D341Med (cell line): ENCODE measurements at regions not wholly inside any gene's neighbourhood (a gene's known extent, or its start where the extent isn't known, plus 50 kb on each side); places are given as distances from the start of the nearest gene placed in this dataset.

Experiments used
- DNase-seq: peaks from one replicate; pipeline ENCODE4 v3.0.0; 2012; ENCODE audit warnings: low spot score

DNA sequence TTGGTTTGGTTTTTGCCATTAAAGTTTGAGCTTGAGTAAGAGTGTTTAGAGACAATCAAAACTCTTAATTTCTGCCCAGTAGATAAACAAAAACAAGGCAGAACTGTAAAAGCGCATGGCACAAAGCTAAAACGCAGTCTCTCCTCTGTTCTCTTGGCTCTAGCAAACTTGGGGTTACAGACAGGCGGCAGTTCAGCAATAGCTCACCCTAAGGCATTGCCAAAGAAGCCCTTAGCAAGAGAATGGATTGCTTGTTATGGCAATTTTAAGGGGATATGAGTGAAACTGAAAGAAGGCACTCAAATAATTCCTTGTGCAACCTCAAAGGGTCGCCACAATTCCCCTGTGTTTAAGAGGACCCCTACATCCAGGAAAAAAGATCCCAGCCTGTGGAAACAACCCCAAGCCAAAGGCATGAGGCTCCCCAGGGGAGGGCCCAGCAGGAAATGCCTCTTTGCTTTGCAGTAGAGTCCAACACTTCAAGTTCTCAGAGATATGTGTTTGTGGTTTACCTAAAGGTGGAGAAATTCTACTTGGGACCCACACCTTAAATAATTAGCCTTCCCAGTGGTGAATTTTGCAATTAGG lies 317.0 kb upstream of the MPDZ start:
- no peak for DNase-seq

DNA sequence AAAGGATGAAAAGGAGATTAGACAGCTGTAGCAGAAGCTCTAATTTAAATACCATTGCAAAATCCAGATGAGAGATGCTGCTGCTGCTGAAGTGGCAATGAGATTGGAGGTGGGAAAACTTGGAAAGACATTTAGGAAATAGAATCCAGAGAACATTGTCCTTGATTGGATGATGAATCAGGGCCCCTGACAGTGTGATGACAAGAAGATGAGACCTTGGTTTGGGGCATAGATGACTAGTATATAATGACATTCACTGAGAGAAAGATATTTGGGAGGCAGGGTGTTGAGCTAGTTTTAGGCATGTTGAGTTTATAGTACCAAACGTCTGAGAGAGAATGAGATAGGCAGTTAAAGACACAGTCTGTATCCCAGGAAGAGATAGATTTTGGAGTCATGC lies 311.5 kb upstream of the MPDZ start:
- no peak for DNase-seq

- DNase-seq = no peak
These were observed 309.7 kb upstream of the MPDZ start for GRCh38 chr9:13589034-13589737.

DNA sequence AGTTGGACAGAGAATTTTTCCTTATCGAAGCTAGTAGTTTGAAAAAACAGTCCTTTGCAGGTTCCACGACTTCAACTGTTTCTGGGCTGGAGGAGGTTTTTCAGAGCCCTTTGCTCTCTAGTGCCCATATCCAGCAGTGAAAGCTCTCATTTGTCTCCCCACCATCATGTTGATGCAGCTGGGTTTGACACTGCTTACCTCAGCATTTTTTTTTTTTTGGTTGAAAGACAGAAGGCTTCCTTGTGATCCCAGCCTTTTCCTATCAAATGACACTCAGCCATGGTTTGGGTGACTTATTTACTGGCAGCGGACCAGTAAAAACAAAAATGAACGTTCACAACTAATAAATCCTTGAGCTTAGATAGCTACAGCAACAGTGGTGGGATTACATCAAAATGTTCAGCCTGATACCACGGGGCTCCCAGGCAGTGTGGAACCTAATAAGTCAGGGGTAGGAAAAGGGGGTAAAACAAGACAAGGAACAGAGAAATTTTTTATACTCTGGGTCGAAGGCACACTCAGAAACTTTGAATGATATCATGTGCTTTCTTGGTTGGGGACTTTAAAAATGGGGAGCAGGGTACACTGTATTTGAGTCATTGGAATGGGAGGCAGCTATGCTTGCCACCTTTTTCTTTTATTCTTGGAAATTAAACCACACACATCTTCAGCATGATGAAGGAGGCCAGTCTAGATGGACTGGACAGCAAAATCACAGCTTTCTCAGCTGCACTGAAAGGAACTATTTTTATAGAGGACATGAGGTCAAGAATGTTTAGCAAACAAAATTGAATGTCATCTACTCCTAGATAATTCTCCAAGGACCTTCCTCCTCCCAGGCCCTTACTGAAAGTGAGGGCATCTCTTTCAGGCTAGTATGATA lies 308.9 kb upstream of the MPDZ start:
- no peak for DNase-seq

DNA sequence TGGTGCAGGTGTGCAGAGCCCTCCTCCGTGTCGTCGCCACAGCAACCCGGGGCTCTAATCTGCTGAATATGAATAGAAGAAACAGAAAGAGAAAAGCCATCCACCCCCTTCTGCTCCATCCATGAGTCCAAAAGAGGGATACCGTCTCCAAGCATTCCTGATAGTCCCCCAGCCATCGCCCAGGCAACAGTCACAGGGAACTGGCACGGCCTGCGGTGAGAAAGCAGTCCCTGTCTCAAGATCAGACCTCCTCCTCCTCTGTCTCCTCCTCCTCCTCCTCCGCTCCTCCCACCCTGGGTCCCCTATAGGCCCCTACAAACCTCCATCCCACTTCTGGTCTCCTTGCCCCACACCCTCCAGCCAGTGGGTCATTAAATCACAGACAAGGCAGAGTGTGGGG lies 308.1 kb upstream of the MPDZ start:
- no peak for DNase-seq

DNA sequence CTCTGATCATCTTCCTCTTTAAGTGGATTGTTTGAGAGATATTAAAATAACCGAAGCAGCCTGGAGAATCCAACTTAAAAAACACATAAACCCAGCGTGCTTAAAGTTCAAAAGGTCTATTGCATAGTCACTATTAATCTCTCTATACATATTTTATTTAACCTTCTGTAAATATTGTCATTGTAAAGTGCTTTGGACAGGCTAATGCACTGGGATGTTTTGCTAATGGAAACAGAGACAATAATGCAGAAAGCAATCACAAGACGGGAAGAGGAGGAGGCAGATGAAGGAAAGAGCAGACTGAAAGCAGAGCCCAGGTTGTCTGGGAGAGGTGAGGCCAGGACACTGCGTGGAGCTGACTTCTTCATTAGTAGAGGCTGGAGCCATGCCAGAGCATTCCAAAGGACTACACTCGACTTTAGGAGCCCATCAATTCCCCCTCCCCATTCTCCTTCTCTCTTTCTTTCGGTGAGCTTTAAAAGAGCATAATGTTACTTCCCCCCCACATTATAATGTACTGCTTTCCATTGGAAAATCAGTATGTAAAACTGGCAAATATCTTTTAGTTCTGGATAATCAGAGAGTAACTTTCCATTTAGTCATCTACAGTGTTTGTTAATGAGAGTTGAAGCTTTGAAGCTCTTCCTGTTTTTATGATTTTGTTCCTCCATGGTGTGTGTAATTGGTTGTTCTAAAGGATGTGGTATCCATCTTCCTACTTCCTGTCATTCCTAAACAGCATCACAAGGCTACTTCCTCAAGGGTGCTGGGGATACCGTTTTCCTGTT lies 307.3 kb upstream of the MPDZ start:
- no peak for DNase-seq

- no peak for DNase-seq
These were observed 301.3 kb upstream of the MPDZ start for GRCh38 chr9:13580760-13581159.

DNA sequence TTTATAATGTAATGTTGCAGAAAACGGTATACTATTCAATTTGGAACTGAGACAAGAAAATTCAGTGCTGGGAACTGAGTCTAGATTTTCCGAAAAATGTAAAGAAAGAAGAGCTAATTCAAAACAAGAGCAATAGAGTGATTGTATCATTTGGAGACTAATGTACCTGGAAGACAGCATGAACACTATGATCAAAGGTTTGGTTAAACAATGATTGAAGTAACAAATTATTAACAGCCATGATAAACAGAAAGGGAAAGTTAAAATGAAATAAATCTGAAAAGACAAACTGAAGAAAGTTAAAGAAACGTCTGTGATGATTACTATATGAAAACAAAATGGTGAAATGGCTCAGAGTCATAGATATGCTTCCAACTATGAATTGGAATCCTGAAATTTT lies 300.6 kb upstream of the MPDZ start:
- no peak for DNase-seq

GRCh38 chr9:13576101-13576500 lies 296.6 kb upstream of the MPDZ start:
- no peak for DNase-seq

DNA sequence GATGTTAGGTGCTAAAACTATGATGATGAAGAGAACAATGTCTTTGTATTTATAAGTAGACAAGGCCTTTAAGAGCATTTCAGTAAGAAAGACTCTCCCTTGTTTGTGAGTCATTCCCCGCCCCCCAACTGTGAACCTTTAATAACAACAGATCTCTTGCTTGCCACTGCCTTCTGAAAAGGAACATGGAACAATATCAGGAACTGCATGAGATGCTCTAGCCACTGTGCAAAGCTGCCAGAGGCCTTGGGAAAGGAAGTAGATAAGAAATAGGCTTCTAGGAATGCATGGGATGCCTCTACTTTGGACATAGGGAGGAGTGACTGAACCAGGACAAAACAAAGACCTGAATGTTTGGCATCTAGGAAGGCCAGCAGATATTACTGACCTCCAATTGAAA lies 296.1 kb upstream of the MPDZ start:
- no peak for DNase-seq

DNA sequence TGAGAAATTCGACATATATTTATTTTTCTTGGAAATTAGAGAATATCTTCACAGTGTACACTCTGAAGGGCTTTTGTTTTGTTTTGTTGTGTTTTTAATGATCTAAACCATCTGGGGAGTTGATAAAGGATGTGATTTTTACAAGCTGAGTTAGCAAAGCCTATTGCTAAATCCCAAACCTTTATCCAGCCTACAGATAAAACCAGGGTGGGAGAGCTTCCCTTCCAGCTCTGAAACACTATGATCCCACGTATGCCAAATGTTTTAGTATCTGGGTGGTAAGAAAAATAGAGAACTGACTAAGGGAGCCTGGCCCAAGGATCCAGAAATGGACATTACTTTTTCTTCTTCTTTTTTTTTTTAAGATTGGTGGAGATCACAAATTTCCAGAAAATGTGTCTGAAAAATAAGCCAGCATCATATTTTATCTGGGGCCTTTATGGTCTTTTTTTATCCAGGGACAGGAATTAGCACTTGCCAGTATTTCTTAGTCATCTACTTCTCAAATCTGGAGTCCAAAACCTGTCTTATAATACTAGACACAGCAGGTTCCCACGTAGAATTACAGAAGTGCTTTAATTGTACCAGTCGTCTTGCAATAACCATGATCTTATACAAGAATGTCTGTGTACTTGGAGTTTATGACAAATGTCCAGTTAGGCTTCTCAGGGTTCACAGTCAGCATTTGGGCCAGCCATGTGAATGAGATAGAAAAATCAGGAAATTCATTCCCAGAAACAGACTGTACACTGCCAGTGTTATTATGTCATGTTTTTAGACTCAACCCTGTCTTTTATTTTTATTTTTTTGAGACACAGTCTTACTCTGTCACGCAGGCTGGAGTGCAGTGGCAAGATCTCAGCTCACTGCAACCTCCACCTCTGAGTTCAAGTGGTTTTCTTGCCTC lies 290.8 kb upstream of the MPDZ start:
- DNase-seq = no peak

DNA sequence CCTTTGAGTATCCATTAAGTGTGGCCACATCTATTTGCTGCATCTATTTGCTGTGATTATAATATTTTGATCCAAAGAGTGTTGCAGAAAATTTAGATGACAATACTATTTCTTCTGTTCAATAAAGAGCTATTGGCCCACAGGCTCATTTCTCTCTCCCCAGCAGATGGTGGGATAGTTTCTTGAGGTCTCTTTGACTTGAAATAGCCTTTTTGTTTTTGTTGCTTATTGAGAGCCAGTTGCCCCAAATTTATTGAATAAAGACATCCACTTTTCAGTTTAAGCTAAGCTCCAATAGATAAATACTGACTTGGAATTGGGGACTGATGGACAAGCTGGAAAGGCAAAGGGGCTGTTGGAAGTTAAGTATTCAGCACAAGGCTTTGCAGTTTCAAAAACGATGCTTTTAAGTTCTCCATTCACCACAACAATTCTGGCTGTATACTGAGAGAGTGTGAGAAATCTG lies 290.1 kb upstream of the MPDZ start:
- DNase-seq = no peak

DNA sequence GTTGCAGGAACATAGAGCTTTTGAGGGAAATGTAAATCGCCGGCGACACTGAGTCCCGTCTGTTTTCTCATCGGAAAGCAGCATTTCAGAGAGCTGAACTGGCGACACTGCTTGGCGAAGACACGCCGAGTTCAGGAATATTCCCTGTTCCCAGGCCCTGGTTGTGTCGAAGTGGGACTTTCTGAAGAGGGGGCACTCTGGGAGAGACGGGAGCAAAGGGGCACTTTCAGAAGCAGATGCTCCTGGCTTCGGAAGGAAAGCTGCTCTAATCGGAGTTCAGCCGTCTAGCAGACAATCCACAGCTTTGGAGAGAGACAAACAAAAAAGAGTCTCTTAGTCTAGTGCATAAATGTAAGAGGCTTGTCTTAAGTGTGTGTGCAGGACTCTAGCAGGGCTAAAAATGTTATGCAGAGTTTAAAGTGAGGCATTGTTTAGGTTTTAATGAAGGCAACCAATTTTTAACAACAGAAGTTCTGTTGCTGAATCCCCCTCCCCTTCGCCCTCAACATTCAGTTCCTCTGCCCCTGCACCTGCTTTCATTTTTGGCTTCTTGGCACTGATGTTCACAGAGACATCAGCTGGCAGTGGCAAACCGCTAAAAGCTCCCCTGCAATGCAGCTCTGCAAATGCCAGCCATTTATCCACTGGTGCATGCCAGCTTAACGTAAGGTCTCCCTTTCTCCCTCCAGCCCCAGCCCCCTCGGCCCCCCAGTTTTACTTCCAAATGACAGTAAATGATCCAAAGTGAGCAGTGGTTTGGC lies 289.5 kb upstream of the MPDZ start:
- DNase-seq = peak; percentile 30

- DNase-seq = no peak
These were observed 288.9 kb upstream of the MPDZ start for GRCh38 chr9:13568405-13568804.

GRCh38 chr9:13567833-13568232 lies 288.3 kb upstream of the MPDZ start:
- DNase-seq = no peak

DNA sequence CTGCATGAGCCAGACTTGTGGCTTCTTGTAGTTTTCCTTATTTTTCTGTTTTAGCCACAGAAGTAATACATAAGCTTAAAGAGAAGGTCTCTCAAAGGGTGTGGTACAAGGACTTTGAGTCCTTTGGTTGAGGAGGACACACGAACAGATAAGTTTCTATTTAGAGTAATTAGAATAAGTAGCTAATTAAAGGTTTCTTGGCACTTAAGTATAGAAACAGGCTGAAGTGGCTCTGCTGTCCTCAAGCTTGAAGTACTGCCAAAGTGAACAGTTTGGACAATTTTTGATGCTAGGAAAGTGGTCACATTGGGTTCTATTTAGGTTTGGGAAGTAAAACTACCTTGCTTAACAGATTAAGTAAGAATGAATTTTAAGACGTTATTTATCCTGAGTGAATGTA lies 278.3 kb upstream of the MPDZ start:
- no peak for DNase-seq

GRCh38 chr9:13556656-13557055 lies 277.2 kb upstream of the MPDZ start:
- no peak for DNase-seq

DNA sequence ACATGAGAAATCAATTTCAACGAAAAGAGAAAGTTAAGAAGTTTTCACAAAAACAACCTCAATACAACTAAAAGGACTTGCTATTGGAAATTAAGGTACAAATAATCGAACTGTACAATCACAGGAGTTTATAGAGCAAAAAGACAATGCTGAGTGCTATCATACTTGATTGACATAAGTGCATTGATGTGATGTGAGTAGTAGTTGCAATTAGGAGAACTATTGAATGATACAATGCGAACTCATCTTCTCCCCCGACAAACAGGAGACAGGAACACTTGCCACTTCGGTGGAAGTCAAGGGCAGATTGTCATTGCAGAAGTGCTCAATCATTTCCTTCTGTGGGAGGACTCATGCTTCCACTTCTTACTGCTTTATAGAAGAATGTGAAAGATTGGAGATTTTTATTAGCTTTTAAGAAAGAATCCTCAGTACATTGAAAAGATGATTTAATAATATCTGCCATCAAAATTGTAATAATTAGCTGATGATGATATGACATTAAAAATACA lies 276.6 kb upstream of the MPDZ start:
- no peak for DNase-seq

- no peak for DNase-seq
These were observed 276.0 kb upstream of the MPDZ start for GRCh38 chr9:13555516-13555915.

DNA sequence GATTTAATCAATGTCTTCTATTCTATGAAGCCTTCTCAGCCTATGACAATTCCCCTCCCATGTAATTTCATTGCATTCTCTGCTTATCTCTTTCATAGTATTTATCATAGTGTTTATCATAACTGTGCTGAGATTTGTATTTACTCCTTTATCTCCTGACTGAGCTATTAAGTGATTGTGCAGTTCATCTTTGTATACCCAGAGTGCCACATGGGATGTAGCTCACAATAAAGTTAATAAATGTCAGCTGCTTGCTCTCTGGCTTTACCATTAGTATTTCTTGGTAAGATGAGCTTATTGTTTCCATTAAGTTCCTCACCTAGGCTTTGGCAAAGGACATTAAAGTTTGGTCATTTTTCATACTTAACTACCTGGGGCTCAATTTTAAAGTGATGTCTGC lies 275.1 kb upstream of the MPDZ start:
- DNase-seq = no peak
